Upper lobe of left lung (tissue), 4 donors: ENCODE measurements at regions not wholly inside any gene's neighbourhood (a gene's known extent, or its start where the extent isn't known, plus 50 kb on each side); places are given as distances from the start of the nearest gene placed in this dataset.

ENCODE experiments used
- CTCF ChIP-seq, 6 experiments: fragments of 450-650 bp in 4 of 6; fragments of 200-600 bp in 2 of 6; sonication (generic) in 2 of 6; IDR thresholded peaks; one replicate each; pipeline ENCODE4 v1.5.1; 2016 to 2019; ENCODE audit warnings: antibody characterized with exemption in 6 of 6
- POLR2A ChIP-seq, 4 donors: fragments of 450-650 bp; IDR thresholded peaks; one replicate each; pipeline ENCODE4 v1.5.1; 2016 to 2017; ENCODE audit warnings: antibody characterized with exemption in 4 of 4, mild to moderate bottlenecking in 2 of 4

- TF ChIP-seq CTCF (IDR thresholded peaks at IDR 0.05), result no peak
- no peak for TF ChIP-seq POLR2A (IDR thresholded peaks at IDR 0.05)
Measured at GRCh38 chr2:128807317-128807716, 488.6 kb upstream of the HS6ST1 start.
